Fibroblast of villous mesenchyme (primary cell): ENCODE measurements at regions not wholly inside any gene's neighbourhood (a gene's known extent, or its start where the extent isn't known, plus 50 kb on each side); places are given as distances from the start of the nearest gene placed in this dataset.

ENCODE experiments used
- DNase-seq: peaks from one replicate; pipeline ENCODE4 v3.0.0-alpha.2; 2010; ENCODE audit warnings: low read depth
- H3K4me3 ChIP-seq: 2 replicates; pipeline ENCODE4 v1.5.1; 2011; ENCODE audit warnings: low read depth, mild to moderate bottlenecking, low read length
- TF ChIP-seq, protein P1 (sequence below): IDR thresholded peaks from 2 replicates; pipeline ENCODE4 v1.5.1; 2012; ENCODE audit warnings: low read depth, mild to moderate bottlenecking, low read length; ENCODE audit not compliant: insufficient read depth

DNA sequence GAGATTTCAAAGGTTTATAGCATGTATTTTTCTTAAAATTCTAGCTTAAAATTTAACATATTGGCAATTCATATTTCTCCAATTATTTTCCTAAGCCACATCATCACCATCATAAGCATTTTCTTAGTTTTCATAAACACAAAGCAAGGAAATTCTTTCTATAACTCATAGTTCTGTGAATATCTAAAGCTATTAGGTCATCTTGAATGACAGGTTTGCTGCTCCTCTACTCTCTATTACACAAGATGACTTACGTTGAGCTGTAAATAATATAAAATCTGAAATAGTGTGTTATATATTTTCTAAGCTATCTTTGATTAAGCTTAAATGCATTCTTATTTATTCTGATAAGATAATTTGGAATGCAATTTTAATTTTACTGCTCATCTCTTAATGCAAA lies 984.6 kb upstream of the CNTNAP5 start:
- TF ChIP-seq, protein P1, sequence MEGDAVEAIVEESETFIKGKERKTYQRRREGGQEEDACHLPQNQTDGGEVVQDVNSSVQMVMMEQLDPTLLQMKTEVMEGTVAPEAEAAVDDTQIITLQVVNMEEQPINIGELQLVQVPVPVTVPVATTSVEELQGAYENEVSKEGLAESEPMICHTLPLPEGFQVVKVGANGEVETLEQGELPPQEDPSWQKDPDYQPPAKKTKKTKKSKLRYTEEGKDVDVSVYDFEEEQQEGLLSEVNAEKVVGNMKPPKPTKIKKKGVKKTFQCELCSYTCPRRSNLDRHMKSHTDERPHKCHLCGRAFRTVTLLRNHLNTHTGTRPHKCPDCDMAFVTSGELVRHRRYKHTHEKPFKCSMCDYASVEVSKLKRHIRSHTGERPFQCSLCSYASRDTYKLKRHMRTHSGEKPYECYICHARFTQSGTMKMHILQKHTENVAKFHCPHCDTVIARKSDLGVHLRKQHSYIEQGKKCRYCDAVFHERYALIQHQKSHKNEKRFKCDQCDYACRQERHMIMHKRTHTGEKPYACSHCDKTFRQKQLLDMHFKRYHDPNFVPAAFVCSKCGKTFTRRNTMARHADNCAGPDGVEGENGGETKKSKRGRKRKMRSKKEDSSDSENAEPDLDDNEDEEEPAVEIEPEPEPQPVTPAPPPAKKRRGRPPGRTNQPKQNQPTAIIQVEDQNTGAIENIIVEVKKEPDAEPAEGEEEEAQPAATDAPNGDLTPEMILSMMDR: no peak
- H3K4me3 ChIP-seq: no peak overlapping the region
- DNase-seq: no peak

DNA sequence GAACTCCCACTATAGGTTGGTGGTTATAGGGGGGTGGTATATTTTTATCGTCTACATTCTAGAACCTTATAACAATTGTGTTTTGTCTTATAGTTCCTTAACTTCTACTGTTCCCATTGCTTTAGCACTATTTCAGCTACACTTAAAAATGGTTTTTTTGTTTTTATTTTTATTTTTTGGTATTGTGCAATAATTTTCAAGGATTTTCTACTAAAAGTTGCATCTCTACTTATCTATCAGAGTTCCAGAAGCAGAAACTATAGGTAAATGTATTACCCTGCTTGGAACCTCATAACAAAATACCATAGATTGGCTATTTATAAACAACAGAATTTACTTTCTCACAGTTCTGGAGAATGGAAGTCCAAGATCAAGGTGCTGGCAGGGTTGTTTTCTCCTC lies 981.6 kb upstream of the CNTNAP5 start:
- TF ChIP-seq, protein P1: no peak
- DNase-seq: no peak
- H3K4me3 ChIP-seq: no peak overlapping the region

DNA sequence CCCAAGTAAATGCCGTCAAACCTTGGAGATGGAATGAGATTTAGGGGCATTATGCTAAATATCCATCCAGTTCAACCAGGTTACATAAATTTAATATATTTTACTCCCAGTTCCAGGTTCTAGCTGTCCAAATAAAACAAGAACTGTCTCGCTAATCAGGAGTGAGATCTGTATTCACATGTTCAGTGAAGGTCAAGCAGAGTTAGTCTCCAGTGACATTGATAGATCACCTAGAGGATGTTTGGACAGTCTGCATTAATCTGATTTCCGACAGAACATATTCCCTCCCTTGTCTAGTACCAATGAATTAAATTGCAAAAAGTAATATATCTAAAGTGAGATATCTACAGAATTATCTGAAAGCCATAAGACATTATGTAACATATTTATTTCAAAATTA lies 979.4 kb upstream of the CNTNAP5 start:
- DNase-seq: no peak
- TF ChIP-seq, protein P1: no peak
- no peak overlapping the region for H3K4me3 ChIP-seq

DNA sequence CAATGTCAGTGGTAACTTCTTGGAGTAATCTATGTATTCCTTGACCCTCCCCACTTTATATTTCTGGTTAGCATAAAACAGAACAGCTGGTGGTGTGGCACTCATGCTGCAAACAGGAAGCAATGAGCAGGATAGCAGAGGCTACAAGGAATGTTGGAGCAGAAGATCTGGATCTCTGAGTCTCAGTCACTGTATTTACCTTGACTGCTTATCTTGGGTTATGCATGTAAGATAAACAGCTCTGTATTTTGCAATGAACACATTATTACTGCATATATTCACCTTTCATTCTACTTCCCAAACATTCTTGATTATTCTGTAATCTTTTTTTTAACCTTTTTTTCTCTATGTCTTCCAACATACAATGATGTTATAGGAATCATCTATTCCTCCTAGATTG lies 977.9 kb upstream of the CNTNAP5 start:
- TF ChIP-seq, protein P1: no peak
- DNase-seq: no peak
- H3K4me3 ChIP-seq: no peak overlapping the region

DNA sequence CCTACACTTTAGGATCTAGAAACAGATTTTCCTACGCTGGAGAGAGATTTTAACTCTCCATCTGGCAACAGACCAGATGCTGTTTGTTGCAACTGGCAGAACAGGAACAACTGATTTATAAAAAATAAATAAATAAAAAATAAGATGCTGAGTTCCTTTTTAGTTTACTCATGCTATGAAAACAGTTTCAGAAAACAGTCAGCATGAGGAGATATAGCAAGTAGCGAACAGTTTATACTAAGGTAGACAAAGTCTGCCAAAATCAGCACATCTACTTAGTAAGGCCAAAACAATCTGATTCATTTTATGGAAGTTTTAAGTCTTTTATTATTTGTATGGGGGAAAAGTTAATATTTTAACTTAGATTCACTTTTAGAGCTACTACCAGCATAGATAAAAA lies 974.0 kb upstream of the CNTNAP5 start:
- no peak for DNase-seq
- TF ChIP-seq, protein P1: no peak
- H3K4me3 ChIP-seq: no peak overlapping the region

DNA sequence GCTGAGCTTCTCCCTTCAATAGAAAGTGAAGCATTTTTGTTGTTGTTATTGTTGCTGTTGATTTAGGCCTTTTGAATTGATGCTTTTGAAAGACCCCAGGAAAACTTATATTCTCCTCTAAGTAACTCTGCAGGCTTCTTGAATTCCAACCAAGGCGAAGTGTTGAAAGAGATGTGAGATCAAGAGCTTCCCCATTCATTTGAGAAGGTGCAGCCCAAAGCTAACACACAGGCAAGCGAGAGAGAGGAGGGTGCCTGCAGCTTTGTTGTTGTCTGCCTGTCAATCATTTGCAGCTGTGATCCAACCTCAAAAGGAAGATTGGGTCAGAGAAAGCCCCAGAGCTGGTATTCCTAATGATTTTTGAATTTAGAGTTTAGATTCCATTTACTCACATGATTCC lies 963.6 kb upstream of the CNTNAP5 start:
- no peak for DNase-seq
- TF ChIP-seq, protein P1: no peak
- no peak overlapping the region for H3K4me3 ChIP-seq

DNA sequence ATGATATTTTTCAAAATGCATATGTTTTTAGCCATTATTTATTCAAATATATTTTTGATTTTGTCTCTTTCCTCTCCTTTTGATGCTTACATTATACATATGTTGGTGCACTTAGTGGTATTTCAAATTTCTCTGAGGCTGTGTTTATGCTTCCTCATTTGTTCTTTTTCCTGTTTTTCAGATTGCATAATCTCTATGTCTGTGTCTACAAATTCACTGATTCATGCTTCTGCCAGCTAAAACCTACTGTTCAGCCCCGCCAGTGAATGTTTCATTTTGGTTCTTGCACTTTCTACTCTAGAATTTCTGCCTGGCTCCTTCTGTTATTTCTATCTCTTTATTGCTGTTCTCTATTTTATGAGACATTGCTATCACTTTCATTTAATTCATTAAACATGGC lies 951.7 kb upstream of the CNTNAP5 start:
- TF ChIP-seq, protein P1: no peak
- DNase-seq: no peak
- H3K4me3 ChIP-seq: no peak overlapping the region
